Skeletal muscle tissue (tissue), 3 donors: ENCODE measurements at regions not wholly inside any gene's neighbourhood (a gene's known extent, or its start where the extent isn't known, plus 50 kb on each side); places are given as distances from the start of the nearest gene placed in this dataset.
"Not testable (repeated sequence)": the region's sequence is repeated elsewhere in the genome, so short reads cannot be mapped to it uniquely, and the experiment has no call there.

Experiments
- H3K27ac ChIP-seq: one replicate; pipeline ENCODE4 v1.7.0; 2013; ENCODE audit warnings: mild to moderate bottlenecking, low read depth, low read length, inconsistent platforms
- H3K27me3 ChIP-seq, 3 donors: one replicate each; pipeline ENCODE4 v1.7.0; 2013; ENCODE audit warnings: low read length in 3 of 3; ENCODE audit not compliant: control insufficient read depth in 3 of 3, insufficient read depth in 3 of 3
- H3K36me3 ChIP-seq, 3 donors: one replicate each; pipeline ENCODE4 v1.7.0; 2013; ENCODE audit warnings: low read length in 3 of 3; ENCODE audit not compliant: control insufficient read depth in 3 of 3, insufficient read depth in 3 of 3
- H3K4me1 ChIP-seq, 3 donors: one replicate each; pipeline ENCODE4 v1.7.0; 2013; ENCODE audit warnings: low read length in 3 of 3, mild to moderate bottlenecking in 3 of 3; ENCODE audit not compliant: control insufficient read depth in 3 of 3, insufficient read depth in 3 of 3
- H3K4me3 ChIP-seq, 3 donors: one replicate each; pipeline ENCODE4 v1.7.0; 2013; ENCODE audit warnings: low read length in 3 of 3
- H3K9ac ChIP-seq, 3 donors: one replicate each; pipeline ENCODE4 v1.7.0; 2013; ENCODE audit warnings: low read length in 3 of 3, mild to moderate bottlenecking in 3 of 3, moderate library complexity in 2 of 3, low read depth in 1 of 3
- H3K9me3 ChIP-seq, 3 donors: one replicate each; pipeline ENCODE4 v1.7.0; 2013; ENCODE audit warnings: low read length in 3 of 3; ENCODE audit not compliant: control insufficient read depth in 3 of 3
- donor health status: Osteomylitis.

DNA sequence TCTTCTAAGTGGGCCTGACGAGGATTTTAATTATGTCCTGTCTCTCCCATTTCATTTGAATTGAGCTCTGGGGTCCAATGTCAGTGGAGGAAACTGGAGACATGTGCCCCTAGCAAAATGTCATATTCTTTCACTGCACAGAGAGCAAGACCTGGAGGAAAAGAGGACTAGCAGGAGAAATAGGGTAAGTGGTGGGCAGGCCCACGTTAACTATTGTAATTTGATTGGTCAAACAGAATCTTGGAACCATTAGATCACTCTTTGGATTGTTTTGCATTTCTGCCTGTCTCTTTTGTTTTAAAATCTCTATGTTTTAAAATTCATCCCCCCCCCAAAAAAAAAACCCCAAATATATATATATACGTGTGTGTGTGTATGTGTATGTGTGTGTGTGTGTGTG, 113.9 kb upstream of the PELI2 start:
- Histone ChIP-seq H3K36me3 (no peaks in the 10 kb centered on the region), H3K4me3 (no peak overlapping the region), H3K27me3 (no peaks in the 10 kb centered on the region), H3K27ac (peak overlapping the region; percentile 68), H3K9me3 (no peaks in the 10 kb centered on the region), H3K9ac (no peak overlapping the region), H3K4me1 (peaks cover 0 to 2% (median 0%) of the 10 kb centered on the region in 3 donors)

DNA sequence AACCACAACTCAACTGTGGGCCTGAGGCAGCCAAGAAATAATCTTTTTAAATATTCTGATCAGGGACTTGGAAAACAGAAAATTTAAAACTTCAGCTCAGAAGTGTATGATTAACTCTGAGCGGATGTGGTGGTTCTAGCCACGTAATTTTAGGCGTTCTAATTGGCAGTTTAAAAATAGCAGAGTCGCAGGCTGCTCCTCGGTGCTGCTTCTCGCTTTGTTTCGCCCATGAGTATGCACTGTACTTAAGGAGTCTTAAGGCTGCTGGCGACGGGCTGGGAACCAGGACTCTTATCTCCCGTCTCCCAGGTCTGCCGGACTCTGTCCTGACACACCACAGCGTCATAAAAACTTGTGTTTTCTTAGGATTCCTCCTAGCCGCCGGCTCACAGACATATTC, 113.4 kb upstream of the PELI2 start:
- Histone ChIP-seq H3K4me1 (peaks cover 0 to 2% (median 0%) of the 10 kb centered on the region in 3 donors), H3K4me3 (peak overlapping the region in 1 of 3 donors; percentile 14), H3K27me3 (no peaks in the 10 kb centered on the region)

DNA sequence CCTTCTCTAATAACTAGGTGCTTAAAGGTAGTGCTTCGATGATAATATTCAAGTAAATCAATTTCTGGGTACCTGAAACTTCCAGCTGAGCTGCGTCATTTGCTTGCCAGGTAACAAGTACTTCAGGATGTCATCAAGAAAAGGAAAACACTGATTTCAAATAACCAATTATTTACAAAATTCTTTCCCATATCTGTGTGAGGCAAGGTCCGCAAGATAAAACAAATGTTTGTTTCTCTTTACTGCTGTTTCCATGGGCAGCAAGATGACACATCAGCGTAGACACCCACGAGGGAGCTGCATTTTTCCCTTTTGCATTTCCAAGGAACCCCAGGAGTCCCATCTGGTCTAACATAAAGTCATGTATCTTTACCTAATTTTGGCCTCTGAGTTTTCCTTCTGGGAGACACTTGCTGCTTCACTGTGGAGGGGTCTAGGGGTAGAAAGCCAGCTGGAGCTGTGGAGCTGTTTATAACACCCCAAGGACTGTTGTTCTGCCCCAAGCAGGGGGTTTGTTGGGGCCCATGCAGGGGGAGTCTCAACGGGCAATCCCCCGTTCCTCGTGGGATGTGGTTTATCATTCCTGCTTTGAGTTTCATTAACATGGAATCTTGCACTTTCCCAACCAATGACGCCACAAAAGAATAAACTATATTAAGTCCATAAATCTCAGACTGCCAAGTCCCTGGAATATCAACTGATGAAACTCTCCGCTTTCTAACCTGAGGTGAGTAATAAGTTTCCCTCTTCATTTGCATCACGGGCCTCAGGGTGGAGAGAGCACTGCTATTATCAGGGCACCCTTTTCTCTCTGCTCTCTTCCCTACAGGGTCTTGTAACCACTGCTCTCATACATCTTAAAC, 112.8 kb upstream of the PELI2 start:
- peak overlapping the region; percentile 68 for H3K27ac ChIP-seq
- H3K4me1 ChIP-seq: peaks cover 0 to 2% (median 0%) of the 10 kb centered on the region in 3 donors
- H3K27me3 ChIP-seq: no peaks in the 10 kb centered on the region
- H3K9me3 ChIP-seq: no peaks in the 10 kb centered on the region
- H3K4me3 ChIP-seq: no peak overlapping the region
- H3K9ac ChIP-seq: peak overlapping the region in 2 of 3 donors; percentile 45 to 54
- H3K36me3 ChIP-seq: no peaks in the 10 kb centered on the region

More for the DNA sequence above, 113.4 kb upstream of the PELI2 start:
- Histone ChIP-seq H3K9me3 (no peaks in the 10 kb centered on the region), H3K27ac (peak overlapping the region; percentile 68), H3K36me3 (no peaks in the 10 kb centered on the region), H3K9ac (peak overlapping the region; percentile 0 to 54 (median 45))

DNA sequence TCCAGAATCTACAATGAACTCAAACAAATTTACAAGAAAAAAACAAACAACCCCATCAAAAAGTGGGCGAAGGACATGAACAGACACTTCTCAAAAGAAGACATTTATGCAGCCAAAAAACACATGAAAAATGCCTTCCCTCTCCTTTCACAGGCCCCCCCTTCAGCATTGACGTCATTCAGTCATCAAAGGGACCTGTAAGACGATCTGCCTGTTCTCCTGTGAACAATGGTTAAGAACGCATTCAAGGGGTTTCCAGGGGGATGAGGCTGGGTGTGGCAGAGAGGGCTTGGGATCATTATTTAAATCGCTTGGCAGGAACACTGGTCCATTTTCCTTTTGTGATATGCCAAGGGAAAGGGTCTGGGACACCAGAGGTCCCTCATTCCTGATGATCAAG, 110.7 kb upstream of the PELI2 start:
- H3K27me3 ChIP-seq, H3K9me3 ChIP-seq, H3K4me3 ChIP-seq, H3K9ac ChIP-seq, H3K36me3 ChIP-seq, H3K27ac ChIP-seq, H3K4me1 ChIP-seq: not testable (repeated sequence)

DNA sequence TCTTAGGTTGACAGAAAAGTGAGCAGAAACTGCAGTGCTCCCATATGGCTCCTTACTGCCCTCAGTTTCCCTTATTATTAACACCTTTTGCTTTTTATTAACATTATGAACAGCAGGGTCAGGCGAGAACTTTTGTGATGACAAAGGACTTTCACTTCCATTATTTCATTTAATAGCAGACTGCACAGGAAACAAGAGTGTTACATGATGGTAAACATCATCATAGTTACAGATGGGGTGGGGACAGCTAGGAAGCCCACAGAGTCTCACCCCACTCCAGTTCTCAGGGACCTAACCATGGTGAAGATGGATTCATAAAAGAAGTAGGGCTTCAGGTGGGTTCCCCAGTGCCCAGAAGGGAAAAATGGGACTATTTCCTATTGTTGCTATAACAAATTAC, 110.1 kb upstream of the PELI2 start:
- Histone ChIP-seq H3K36me3 (no peaks in the 10 kb centered on the region), H3K27me3 (no peaks in the 10 kb centered on the region), H3K27ac (no peak overlapping the region), H3K4me3 (no peak overlapping the region), H3K9me3 (peaks cover 0 to 3% (median 0%) of the 10 kb centered on the region in 3 donors), H3K4me1 (peaks cover 0 to 2% (median 0%) of the 10 kb centered on the region in 3 donors), H3K9ac (no peak overlapping the region)

DNA sequence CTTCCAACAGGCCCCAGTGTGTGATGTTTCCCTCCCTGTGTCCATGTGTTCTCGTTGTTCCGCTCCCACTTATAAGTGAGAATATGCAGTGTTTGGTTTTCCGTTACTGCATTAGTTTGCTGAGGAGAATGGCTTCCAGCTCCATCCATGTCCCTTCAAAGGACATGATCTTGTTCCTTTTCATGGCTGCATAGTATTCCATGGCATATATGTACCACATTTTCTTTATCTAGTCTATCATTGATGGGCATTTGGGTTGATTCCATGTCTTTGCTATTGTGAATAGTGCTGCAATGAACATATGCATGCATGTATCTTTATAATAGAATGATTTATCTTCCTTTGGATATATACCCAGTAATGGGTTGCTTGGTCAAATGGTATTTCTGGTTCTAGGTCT, 109.5 kb upstream of the PELI2 start:
- H3K27ac ChIP-seq, H3K4me3 ChIP-seq, H3K9me3 ChIP-seq, H3K36me3 ChIP-seq, H3K27me3 ChIP-seq, H3K9ac ChIP-seq, H3K4me1 ChIP-seq: not testable (repeated sequence)

DNA sequence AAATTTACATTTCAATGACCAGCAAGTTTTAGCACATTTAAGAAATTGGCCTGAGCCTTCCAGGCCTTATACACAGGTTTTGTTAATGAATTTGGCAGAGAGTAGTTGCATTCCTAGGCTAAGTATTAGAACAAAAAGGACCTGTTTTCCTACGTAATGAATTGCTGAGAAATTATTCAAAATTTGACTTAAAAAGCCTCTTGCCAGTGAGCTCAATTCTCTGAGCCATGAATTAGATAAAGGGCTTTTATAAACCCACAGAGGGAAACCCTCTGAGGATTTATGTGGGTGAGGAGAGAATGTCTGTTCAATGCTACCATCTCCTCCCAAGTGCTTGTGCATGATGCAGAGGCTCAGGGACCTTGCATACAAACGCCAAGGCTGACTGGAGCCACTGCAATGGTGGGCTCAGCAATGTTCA, 94.5 kb upstream of the PELI2 start:
- no peak overlapping the region for H3K9ac ChIP-seq
- H3K4me1 ChIP-seq: peaks cover 3 to 14% (median 3%) of the 10 kb centered on the region in 3 donors
- no peaks in the 10 kb centered on the region for H3K9me3 ChIP-seq
- no peaks in the 10 kb centered on the region for H3K36me3 ChIP-seq
- no peak overlapping the region for H3K27ac ChIP-seq
- H3K27me3 ChIP-seq: no peaks in the 10 kb centered on the region
- H3K4me3 ChIP-seq: no peak overlapping the region

DNA sequence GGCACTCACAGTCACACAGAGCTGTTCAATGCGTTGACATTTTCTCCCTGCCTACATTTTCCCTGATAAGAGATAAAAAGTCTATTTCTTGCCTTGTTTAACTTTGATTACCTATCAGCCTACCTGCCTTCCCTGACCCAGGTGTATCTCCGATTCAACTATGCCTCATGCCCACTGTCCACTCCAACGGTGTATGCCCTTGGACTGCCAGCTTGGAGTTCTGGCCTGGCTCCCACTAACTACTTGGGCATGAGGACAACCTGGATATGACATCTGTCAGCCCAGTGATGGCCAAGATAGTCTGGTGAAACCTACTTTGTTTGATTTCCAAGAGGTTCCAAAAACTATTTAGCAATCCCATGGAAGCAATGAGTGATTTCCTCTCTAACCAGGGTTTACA, 93.0 kb upstream of the PELI2 start:
- Histone ChIP-seq H3K9ac (no peak overlapping the region), H3K36me3 (no peaks in the 10 kb centered on the region), H3K27ac (no peak overlapping the region), H3K4me1 (peaks cover 3 to 14% (median 3%) of the 10 kb centered on the region in 3 donors), H3K4me3 (no peak overlapping the region), H3K9me3 (no peaks in the 10 kb centered on the region), H3K27me3 (no peaks in the 10 kb centered on the region)

DNA sequence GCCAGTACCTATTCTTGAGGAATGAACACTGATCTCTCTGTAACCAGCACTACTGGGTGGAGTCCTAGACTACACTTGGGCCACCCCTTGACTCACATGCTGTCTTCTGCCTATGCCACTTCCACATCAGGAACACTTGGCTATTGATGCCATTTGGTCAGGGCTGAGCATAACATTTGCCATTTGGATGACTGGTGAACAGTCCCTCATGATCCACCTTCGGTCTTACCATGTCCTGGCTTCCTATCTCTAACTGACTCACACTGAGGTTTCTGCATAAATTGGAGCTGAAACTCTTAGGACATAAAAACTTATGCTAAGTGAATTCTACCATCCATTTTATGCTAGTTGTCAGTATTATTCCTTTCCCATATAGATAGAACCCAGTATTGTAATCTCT, 91.7 kb upstream of the PELI2 start:
- Histone ChIP-seq H3K9ac (no peak overlapping the region), H3K4me3 (no peak overlapping the region)

DNA sequence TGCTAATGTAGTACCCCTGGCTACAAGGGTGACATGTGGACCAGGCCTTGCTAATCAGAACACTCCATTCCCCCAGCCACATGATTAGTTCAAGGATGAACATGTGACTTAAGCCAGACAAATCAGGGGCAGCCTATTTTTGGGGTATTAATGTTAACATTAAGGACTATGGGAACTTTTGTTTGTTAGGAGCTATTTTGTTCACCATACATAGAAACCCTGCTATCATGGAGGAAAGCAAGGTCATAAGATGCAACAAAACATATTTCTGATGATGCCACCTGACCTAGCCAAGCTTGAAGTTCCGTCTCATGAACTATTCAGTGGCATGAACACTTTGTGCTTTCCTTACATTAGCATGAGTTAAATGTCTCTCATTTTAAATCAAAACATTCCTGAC, 90.8 kb upstream of the PELI2 start:
- H3K4me3 ChIP-seq: no peak overlapping the region
- no peak overlapping the region for H3K9ac ChIP-seq
- no peaks in the 10 kb centered on the region for H3K27me3 ChIP-seq
- H3K27ac ChIP-seq: no peak overlapping the region
- no peaks in the 10 kb centered on the region for H3K36me3 ChIP-seq
- no peaks in the 10 kb centered on the region for H3K9me3 ChIP-seq
- H3K4me1 ChIP-seq: peaks cover 3 to 14% (median 3%) of the 10 kb centered on the region in 3 donors

More for the DNA sequence above, 91.7 kb upstream of the PELI2 start:
- Histone ChIP-seq H3K27me3 (no peaks in the 10 kb centered on the region), H3K36me3 (no peaks in the 10 kb centered on the region), H3K27ac (no peak overlapping the region), H3K9me3 (no peaks in the 10 kb centered on the region), H3K4me1 (peaks cover 3 to 14% (median 3%) of the 10 kb centered on the region in 3 donors)
